Right lobe of liver (tissue), 6 donors: ENCODE measurements at regions not wholly inside any gene's neighbourhood (a gene's known extent, or its start where the extent isn't known, plus 50 kb on each side); places are given as distances from the start of the nearest gene placed in this dataset.

ENCODE experiments used
- ATAC-seq, 4 donors: fragments of 200-7000 bp; cut with Tn5 transposase; one replicate each; pipeline ENCODE4 v1.9.1; 2020; ENCODE audit warnings: mild to moderate bottlenecking in 4 of 4, moderate library complexity in 4 of 4
- DNase-seq, 3 donors: peaks; one replicate each; pipeline ENCODE4 v3.0.0-alpha.2; 2020
- H3K27ac ChIP-seq, 3 donors: fragments of 200-600 bp; one replicate each; pipeline ENCODE4 v1.8.0; 2022
- H3K27me3 ChIP-seq, 2 donors: fragments of 200-600 bp; one replicate each; pipeline ENCODE4 v1.8.0; 2022
- H3K36me3 ChIP-seq, 4 donors: fragments of 200-600 bp; sonication (generic) in 1 of 4; one replicate each; pipeline versions ENCODE4 v1.5.1 to v1.8.0; 2017 to 2022; ENCODE audit warnings: control low read depth in 1 of 4
- H3K4me1 ChIP-seq, 4 donors: fragments of 200-600 bp; sonication (generic) in 1 of 4; one replicate each; pipeline versions ENCODE4 v1.5.1 to v1.8.0; 2017 to 2022; ENCODE audit warnings: control low read depth in 1 of 4
- H3K4me3 ChIP-seq, 3 donors: fragments of 200-600 bp; one replicate each; pipeline ENCODE4 v1.8.0; 2022
- H3K9me3 ChIP-seq, 4 donors: fragments of 200-600 bp; sonication (generic) in 1 of 4; one replicate each; pipeline versions ENCODE4 v1.5.1 to v1.8.0; 2017 to 2022; ENCODE audit warnings: control low read depth in 1 of 4
- CTCF ChIP-seq, 4 donors: fragments of 200-600 bp in 3 of 4; fragments of 450-650 bp in 1 of 4; IDR thresholded peaks; one replicate each; pipeline versions ENCODE4 v1.5.1 to v1.8.0; 2016 to 2022; ENCODE audit warnings: antibody characterized with exemption in 4 of 4, mild to moderate bottlenecking in 2 of 4
- POLR2A ChIP-seq: fragments of 450-650 bp; IDR thresholded peaks from one replicate; pipeline ENCODE4 v1.6.1; 2017; ENCODE audit warnings: antibody characterized with exemption, mild to moderate bottlenecking
- WGBS: methylation state at CpG from one replicate; pipeline ENCODE4 v1.1.6; 2018; ENCODE audit warnings: low coverage, low lambda C conversion rate; ENCODE audit not compliant: insufficient coverage; ENCODE audit errors: missing lambda C conversion rate; 5-methylcytosine and 5-hydroxymethylcytosine counted together
- intact Hi-C, 2 donors: fragments of 100-400 bp; cut with DNase I; formaldehyde crosslinking; loops; one replicate each; pipeline versions ENCODE4 v1.11.2 to v1.14.1; 2022
- donor health status: DM: no; HTN: yes; CAD: no.
- donor health status: DM: no; HTN: no; CAD: no.
- donor health status: DM: no; HTN: no; CAD: no.
- donor health status: DM: no; HTN: yes; CAD: no.
- donor health status: DM: no; HTN: yes; CAD: no.

DNA sequence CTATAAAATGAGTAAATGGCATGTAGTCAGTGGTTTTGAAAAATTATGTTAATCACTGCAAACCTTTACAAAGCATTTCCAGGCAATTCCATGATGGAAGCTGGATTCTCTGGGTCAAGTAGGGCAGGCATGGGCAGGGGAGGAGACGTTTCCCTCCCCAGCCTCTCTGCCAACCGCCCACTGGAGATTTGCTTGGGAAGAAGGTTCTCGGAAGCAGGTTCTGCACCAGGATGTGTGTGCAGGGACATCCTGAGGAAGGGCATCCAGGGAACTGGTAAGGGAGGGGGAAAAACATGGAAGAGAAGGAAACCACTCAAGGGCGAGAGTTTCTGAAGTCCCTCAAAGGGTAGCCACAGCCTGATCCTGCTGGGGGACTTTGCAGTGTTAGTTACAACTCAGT lies 469.1 kb downstream of the TSHZ3 start:
- Histone ChIP-seq H3K27ac (no peak overlapping the region), H3K9me3 (no peaks in the 10 kb centered on the region), H3K36me3 (no peaks in the 10 kb centered on the region), H3K27me3 (no peaks in the 10 kb centered on the region), H3K4me1 (no peaks in the 10 kb centered on the region), H3K4me3 (no peak overlapping the region)
- ATAC-seq (no peak), DNase-seq (no peak)
- WGBS = 23% methylated on average over 4 of the region's 4 CpGs
- TF ChIP-seq CTCF (IDR thresholded peaks at IDR 0.05) (no peak), POLR2A (no peak)
- intact Hi-C loops = no loop called here

- H3K36me3 ChIP-seq = no peaks in the 10 kb centered on the region
- no peaks in the 10 kb centered on the region for H3K4me1 ChIP-seq
- ATAC-seq (no peak), DNase-seq (no peak)
- no peak overlapping the region for H3K27ac ChIP-seq
- no peaks in the 10 kb centered on the region for H3K9me3 ChIP-seq
- 42% methylated on average over 3 of the region's 3 CpGs for WGBS
- no peak overlapping the region for H3K4me3 ChIP-seq
- TF ChIP-seq CTCF (IDR thresholded peaks at IDR 0.05) (no peak), POLR2A (no peak)
- intact Hi-C loops = no loop called here
- H3K27me3 ChIP-seq = no peaks in the 10 kb centered on the region
These were observed 469.5 kb downstream of the TSHZ3 start for GRCh38 chr19:30879736-30880135.

DNA sequence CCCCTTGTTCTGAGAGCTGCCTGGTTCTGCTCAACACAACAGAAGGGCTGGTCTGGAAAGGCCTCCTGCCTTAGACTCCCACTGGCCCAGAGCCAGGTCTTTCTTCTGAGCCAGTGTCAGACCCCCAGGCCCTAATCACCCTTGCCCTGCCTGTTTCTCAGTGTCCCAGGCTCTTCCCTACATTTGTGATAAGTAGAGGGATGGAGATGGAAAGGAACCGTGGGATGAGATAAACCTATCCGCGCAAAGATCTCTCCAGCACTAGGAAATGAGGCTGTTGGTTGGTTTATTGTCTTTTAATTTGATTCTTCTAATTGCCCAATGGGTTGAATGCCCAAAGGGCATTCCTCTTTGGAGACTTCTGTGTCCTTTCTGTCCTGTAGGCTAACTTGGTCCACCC lies 470.0 kb downstream of the TSHZ3 start:
- DNase-seq (no peak), ATAC-seq (no peak)
- Histone ChIP-seq H3K36me3 (no peaks in the 10 kb centered on the region), H3K4me1 (no peaks in the 10 kb centered on the region), H3K27me3 (no peaks in the 10 kb centered on the region), H3K4me3 (no peak overlapping the region), H3K9me3 (no peaks in the 10 kb centered on the region), H3K27ac (no peak overlapping the region)
- intact Hi-C loops = no loop called here
- WGBS = 100% methylated on average over 3 of the region's 3 CpGs
- TF ChIP-seq CTCF (IDR thresholded peaks at IDR 0.05) (no peak), POLR2A (no peak)

DNA sequence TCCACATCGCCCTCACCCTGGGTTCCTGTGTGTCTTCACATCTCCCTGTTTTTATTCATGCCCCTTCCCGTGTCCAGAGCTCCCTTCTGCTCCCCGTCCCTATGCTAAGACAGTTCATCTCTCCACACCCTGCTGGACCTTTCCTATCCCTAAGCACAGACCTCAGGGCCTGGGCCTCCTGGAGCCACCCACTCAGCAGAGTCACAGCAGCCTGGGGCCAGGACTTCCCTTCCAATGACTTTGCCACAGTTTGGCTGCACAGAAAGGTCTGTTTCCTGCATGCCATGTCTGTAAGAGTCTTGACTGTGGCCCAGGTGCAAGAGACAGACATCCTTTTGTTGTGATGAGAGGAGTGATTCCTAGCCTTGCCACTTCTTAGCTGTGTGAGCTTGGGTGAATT lies 470.7 kb downstream of the TSHZ3 start:
- TF ChIP-seq CTCF (IDR thresholded peaks at IDR 0.05) = no peak
- TF ChIP-seq POLR2A = no peak
- H3K36me3 ChIP-seq = no peaks in the 10 kb centered on the region
- ATAC-seq (no peak), DNase-seq (no peak)
- WGBS = 75% methylated on average over 2 of the region's 3 CpGs
- H3K4me1 ChIP-seq = no peaks in the 10 kb centered on the region
- H3K4me3 ChIP-seq = no peak overlapping the region
- intact Hi-C loops = no loop called here
- H3K27ac ChIP-seq = no peak overlapping the region
- H3K9me3 ChIP-seq = no peaks in the 10 kb centered on the region
- no peaks in the 10 kb centered on the region for H3K27me3 ChIP-seq

DNA sequence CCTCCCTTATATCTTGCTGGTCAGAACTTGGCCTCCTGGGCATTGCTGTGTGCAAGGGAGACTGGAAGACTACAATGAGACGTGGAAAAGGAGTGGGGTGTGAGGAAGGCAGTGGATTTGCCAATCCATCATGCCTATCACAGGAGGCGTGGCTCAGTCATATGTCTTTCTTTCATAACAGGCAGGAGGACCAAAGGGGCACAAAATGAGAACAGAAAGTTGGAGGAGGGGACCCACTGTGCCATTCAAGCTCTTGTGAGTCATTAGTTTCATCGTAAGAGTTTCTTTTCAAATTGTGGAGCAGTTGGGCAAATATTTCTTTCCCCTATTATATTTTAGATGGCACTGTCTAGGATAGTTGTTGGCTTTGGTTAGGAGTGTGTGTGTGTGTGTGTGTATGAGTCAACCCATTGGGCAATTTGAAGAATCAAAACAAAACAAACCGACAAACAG lies 471.5 kb downstream of the TSHZ3 start:
- WGBS = 28% methylated on average over 4 of the region's 4 CpGs
- Histone ChIP-seq H3K9me3 (no peaks in the 10 kb centered on the region), H3K27me3 (no peaks in the 10 kb centered on the region), H3K27ac (no peak overlapping the region), H3K4me3 (no peak overlapping the region), H3K36me3 (no peaks in the 10 kb centered on the region), H3K4me1 (no peaks in the 10 kb centered on the region)
- peak in 3 of 4 donors; percentile 48 to 50 (median 49) for ATAC-seq
- no peak for DNase-seq
- intact Hi-C loops = no loop called here
- TF ChIP-seq POLR2A = no peak
- no peak for TF ChIP-seq CTCF (IDR thresholded peaks at IDR 0.05)
